Epithelial cell of esophagus (primary cell): ENCODE measurements at regions not wholly inside any gene's neighbourhood (a gene's known extent, or its start where the extent isn't known, plus 50 kb on each side); places are given as distances from the start of the nearest gene placed in this dataset.

Experiments used
- DNase-seq: peaks from one replicate; pipeline ENCODE4 v3.0.0; 2010; ENCODE audit warnings: low read depth
- H3K4me3 ChIP-seq: 2 replicates; pipeline ENCODE4 v1.5.1; 2011; ENCODE audit warnings: mild to moderate bottlenecking, low read length, control low read depth
- CTCF ChIP-seq: IDR thresholded peaks from 2 replicates; pipeline ENCODE4 v1.5.1; 2011; ENCODE audit warnings: low read depth, mild to moderate bottlenecking, low read length, control low read depth, inconsistent platforms; ENCODE audit not compliant: insufficient read depth; ENCODE audit errors: missing control alignments

- no peak for TF ChIP-seq CTCF
- no peak for DNase-seq
- no peak overlapping the region for H3K4me3 ChIP-seq
These were observed 371.8 kb upstream of the E2F7 start for GRCh38 chr12:77437206-77437605.

GRCh38 chr12:77435446-77436091 is 370.2 kb upstream of the E2F7 start:
- H3K4me3 ChIP-seq: no peak overlapping the region
- no peak for TF ChIP-seq CTCF
- no peak for DNase-seq

- no peak overlapping the region for H3K4me3 ChIP-seq
- TF ChIP-seq CTCF: no peak
- DNase-seq: no peak
These were observed 368.4 kb upstream of the E2F7 start for GRCh38 chr12:77433799-77434198.

- H3K4me3 ChIP-seq: no peak overlapping the region
- DNase-seq: no peak
- no peak for TF ChIP-seq CTCF
These were observed 364.1 kb upstream of the E2F7 start for GRCh38 chr12:77429426-77429825.

- no peak overlapping the region for H3K4me3 ChIP-seq
- TF ChIP-seq CTCF: no peak
- DNase-seq: no peak
These were observed 355.8 kb upstream of the E2F7 start for GRCh38 chr12:77421152-77421551.

GRCh38 chr12:77409551-77409950 is 344.2 kb upstream of the E2F7 start:
- no peak for TF ChIP-seq CTCF
- no peak for DNase-seq

GRCh38 chr12:77407931-77408330 is 342.6 kb upstream of the E2F7 start:
- no peak for TF ChIP-seq CTCF
- no peak for DNase-seq
- no peak overlapping the region for H3K4me3 ChIP-seq

More at GRCh38 chr12:77409551-77409950, 344.2 kb upstream of the E2F7 start:
- no peak overlapping the region for H3K4me3 ChIP-seq
